GM23338 (cell line): ENCODE measurements at regions not wholly inside any gene's neighbourhood (a gene's known extent, or its start where the extent isn't known, plus 50 kb on each side); places are given as distances from the start of the nearest gene placed in this dataset.
A peak's percentile ranks its signal among the peaks of the same experiment; 100 is the strongest.

ENCODE experiments used
- ATAC-seq: fragments of 200-7000 bp; cut with Tn5 transposase; 3 replicates; pipeline ENCODE4 v1.9.1; 2020
- DNase-seq: peaks from one replicate; pipeline ENCODE4 v3.0.0-alpha.2; 2015; ENCODE audit warnings: low spot score
- H2AFZ ChIP-seq: fragments of 200-600 bp; sonication (generic); 2 replicates; pipeline ENCODE4 v1.8.0; 2016; ENCODE audit warnings: antibody characterized with exemption, mild to moderate bottlenecking, moderate library complexity
- H3F3A ChIP-seq: fragments of 200-600 bp; sonication (generic); replicated peaks from 2 replicates; pipeline ENCODE4 v1.8.0; 2017; ENCODE audit warnings: antibody characterized with exemption, mixed run types, low read depth
- H3K27ac ChIP-seq: fragments of 200-600 bp; sonication (generic); 2 replicates; pipeline ENCODE4 v1.6.1; 2016; ENCODE audit warnings: low read depth
- H3K27me3 ChIP-seq: fragments of 200-600 bp; sonication (generic); 2 replicates; pipeline ENCODE4 v1.8.0; 2016; ENCODE audit warnings: mild to moderate bottlenecking, mixed run types, moderate library complexity; ENCODE audit not compliant: insufficient read depth
- H3K36me3 ChIP-seq: fragments of 200-600 bp; sonication (generic); 2 replicates; pipeline ENCODE4 v1.8.0; 2016; ENCODE audit warnings: mild to moderate bottlenecking; ENCODE audit not compliant: insufficient read depth
- H3K4me1 ChIP-seq: fragments of 200-600 bp; sonication (generic); 2 replicates; pipeline ENCODE4 v1.8.0; 2016; ENCODE audit warnings: mild to moderate bottlenecking, moderate library complexity; ENCODE audit not compliant: insufficient read depth
- H3K4me2 ChIP-seq: fragments of 200-600 bp; sonication (generic); 2 replicates; pipeline ENCODE4 v1.7.1; 2017; ENCODE audit warnings: mixed run types
- H3K4me3 ChIP-seq: fragments of 200-600 bp; sonication (generic); 2 replicates; pipeline ENCODE4 v1.6.1; 2016; ENCODE audit warnings: mixed run types
- H3K79me2 ChIP-seq: fragments of 200-600 bp; sonication (generic); replicated peaks from 2 replicates; pipeline ENCODE4 v1.8.0; 2017; ENCODE audit warnings: mild to moderate bottlenecking; ENCODE audit not compliant: insufficient read depth
- H3K9me2 ChIP-seq: fragments of 200-600 bp; sonication (generic); 2 replicates; pipeline ENCODE4 v1.8.0; 2017; ENCODE audit not compliant: insufficient read depth
- H4K20me1 ChIP-seq: fragments of 200-600 bp; sonication (generic); replicated peaks from 2 replicates; pipeline ENCODE4 v1.8.0; 2017; ENCODE audit warnings: mild to moderate bottlenecking; ENCODE audit not compliant: insufficient read depth
- H3K27ac Mint-ChIP-seq: 2 replicates; pipeline ENCODE4 v1.8.0; 2020; ENCODE audit warnings: inconsistent platforms, mild to moderate bottlenecking, moderate library complexity, mixed read lengths
- H3K27me3 Mint-ChIP-seq: 3 replicates; pipeline ENCODE4 v1.8.0; 2022; ENCODE audit warnings: low read depth, mild to moderate bottlenecking, moderate library complexity, mixed read lengths, inconsistent platforms; ENCODE audit not compliant: insufficient read depth, poor library complexity
- H3K36me3 Mint-ChIP-seq: 3 replicates; pipeline ENCODE4 v1.8.0; 2021; ENCODE audit warnings: low read depth, mild to moderate bottlenecking, inconsistent platforms, moderate library complexity, mixed read lengths
- H3K4me1 Mint-ChIP-seq: 3 replicates; pipeline ENCODE4 v1.8.0; 2020; ENCODE audit warnings: mild to moderate bottlenecking, inconsistent platforms, mixed read lengths
- H3K4me3 Mint-ChIP-seq: 3 replicates; pipeline ENCODE4 v1.8.0; 2021; ENCODE audit warnings: moderate library complexity, mild to moderate bottlenecking, inconsistent platforms, mixed read lengths
- H3K9me3 Mint-ChIP-seq: 3 replicates; pipeline ENCODE4 v1.8.0; 2020; ENCODE audit warnings: moderate library complexity, mild to moderate bottlenecking, inconsistent platforms, mixed read lengths
- CREB1 ChIP-seq: fragments of 250-450 bp; sonication (Bioruptor Pico); IDR thresholded peaks from 2 replicates; pipeline ENCODE4 v1.5.0; 2020; ENCODE audit warnings: low read depth, mild to moderate bottlenecking, moderate library complexity
- CTCF ChIP-seq, 2 experiments: fragments of 200-600 bp in 1 of 2; sonication (generic) in 1 of 2; conservative IDR thresholded peaks; 2 replicates each; pipeline versions ENCODE4 v1.5.1 to v1.6.1; 2016 to 2017; ENCODE audit warnings: antibody characterized with exemption in 2 of 2, low read depth in 2 of 2, mild to moderate bottlenecking in 2 of 2, moderate library complexity in 1 of 2
- EZH2 ChIP-seq: fragments of 200-600 bp; sonication (generic); IDR thresholded peaks from one replicate; pipeline ENCODE4 v1.8.0; 2017; ENCODE audit warnings: antibody characterized with exemption, mild to moderate bottlenecking, low read depth; ENCODE audit not compliant: unreplicated experiment
- EZH2phosphoT487 ChIP-seq: fragments of 200-600 bp; sonication (generic); IDR thresholded peaks from one replicate; pipeline ENCODE4 v1.8.1; 2018; ENCODE audit warnings: antibody characterized with exemption; ENCODE audit not compliant: unreplicated experiment
- JUNB ChIP-seq: IDR thresholded peaks from one replicate; pipeline ENCODE4 v1.6.1; 2016; ENCODE audit warnings: antibody characterized with exemption; ENCODE audit not compliant: unreplicated experiment
- NANOG ChIP-seq: IDR thresholded peaks from 2 replicates; pipeline ENCODE4 v1.6.1; 2016; ENCODE audit warnings: antibody characterized with exemption, borderline replicate concordance
- POLR2AphosphoS5 ChIP-seq: IDR thresholded peaks from 2 replicates; pipeline ENCODE4 v1.6.1; 2016; ENCODE audit warnings: antibody characterized with exemption, low read depth
- REST ChIP-seq: IDR thresholded peaks from one replicate; pipeline ENCODE4 v1.6.1; 2018; ENCODE audit warnings: antibody characterized with exemption; ENCODE audit not compliant: unreplicated experiment
- STAT1 ChIP-seq: IDR thresholded peaks from one replicate; pipeline ENCODE4 v1.6.1; 2016; ENCODE audit warnings: antibody characterized with exemption; ENCODE audit not compliant: unreplicated experiment
- ZNF114 ChIP-seq: fragments of 250-450 bp; sonication (Bioruptor Pico); IDR thresholded peaks from 2 replicates; pipeline ENCODE4 v1.5.0; 2020; ENCODE audit warnings: mild to moderate bottlenecking, moderate library complexity
- ZNF331 ChIP-seq: fragments of 250-450 bp; sonication (Bioruptor Pico); IDR thresholded peaks from 2 replicates; pipeline ENCODE4 v1.5.0; 2020; ENCODE audit warnings: low read depth, mild to moderate bottlenecking, moderate library complexity
- ZNF462 ChIP-seq: fragments of 250-450 bp; sonication (Bioruptor Pico); IDR thresholded peaks from 2 replicates; pipeline ENCODE4 v1.5.0; 2020; ENCODE audit warnings: mild to moderate bottlenecking, moderate library complexity
- TF ChIP-seq, protein P1 (sequence below): IDR thresholded peaks from 2 replicates; pipeline ENCODE4 v1.6.1; 2016; ENCODE audit warnings: antibody characterized with exemption

GRCh38 chr6:48389146-48390043 is 278.4 kb upstream of the PTCHD4 start:
- TF ChIP-seq EZH2phosphoT487 (no peak), NANOG (no peak), STAT1 (no peak), ZNF462 (CRISPR knock-in tag) (no peak), REST (no peak), CREB1 (CRISPR knock-in tag) (no peak), POLR2AphosphoS5 (no peak), CTCF (conservative IDR thresholded peaks at IDR 0.05; ENCODE audit: low read depth in 2 of 2) (no peak), EZH2 (no peak), JUNB (no peak), ZNF114 (no peak), ZNF331 (CRISPR knock-in tag) (no peak)
- TF ChIP-seq, protein P1, sequence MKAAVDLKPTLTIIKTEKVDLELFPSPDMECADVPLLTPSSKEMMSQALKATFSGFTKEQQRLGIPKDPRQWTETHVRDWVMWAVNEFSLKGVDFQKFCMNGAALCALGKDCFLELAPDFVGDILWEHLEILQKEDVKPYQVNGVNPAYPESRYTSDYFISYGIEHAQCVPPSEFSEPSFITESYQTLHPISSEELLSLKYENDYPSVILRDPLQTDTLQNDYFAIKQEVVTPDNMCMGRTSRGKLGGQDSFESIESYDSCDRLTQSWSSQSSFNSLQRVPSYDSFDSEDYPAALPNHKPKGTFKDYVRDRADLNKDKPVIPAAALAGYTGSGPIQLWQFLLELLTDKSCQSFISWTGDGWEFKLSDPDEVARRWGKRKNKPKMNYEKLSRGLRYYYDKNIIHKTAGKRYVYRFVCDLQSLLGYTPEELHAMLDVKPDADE = no peak

More at GRCh38 chr6:48389146-48390043, 278.4 kb upstream of the PTCHD4 start:
- no peak for ATAC-seq
- no peak for DNase-seq
- H4K20me1 ChIP-seq = no peaks in the 10 kb centered on the region
- no peak overlapping the region for H3K4me2 ChIP-seq
- H3K4me3 ChIP-seq = no peak overlapping the region
- Mint-ChIP-seq H3K4me1 (0 out of 3 replicates have a peak, but pooled peaks cover 3% of the 10 kb centered on the region), H3K4me3 (no peak overlapping the region), H3K36me3 (no peaks in the 10 kb centered on the region), H3K27ac (no peak overlapping the region; the same call in 1 of the 2 replicates), H3K27me3 (peaks cover 6% of the 10 kb centered on the region), H3K9me3 (no peaks in the 10 kb centered on the region; the same call in 2 of the 3 replicates)
- no peaks in the 10 kb centered on the region for H3K4me1 ChIP-seq
- H3K9me2 ChIP-seq = no peaks in the 10 kb centered on the region
- H3F3A ChIP-seq = no peaks in the 10 kb centered on the region
- H3K79me2 ChIP-seq = no peaks in the 10 kb centered on the region
- no peaks in the 10 kb centered on the region for H3K36me3 ChIP-seq
- no peak overlapping the region for H3K27ac ChIP-seq
- H3K27me3 ChIP-seq = no peaks in the 10 kb centered on the region
- peak overlapping the region; percentile 64 for H2AFZ ChIP-seq
